ENCODE measurements at regions not wholly inside any gene's neighbourhood (a gene's known extent, or its start where the extent isn't known, plus 50 kb on each side); places are given as distances from the start of the nearest gene placed in this dataset.
"Not testable (repeated sequence)": the region's sequence is repeated elsewhere in the genome, so short reads cannot be mapped to it uniquely, and the experiment has no call there.

- no peak for DNase-seq
Measured at GRCh38 chr3:82376883-82377282, 615.4 kb upstream of the GBE1 start.

DNA sequence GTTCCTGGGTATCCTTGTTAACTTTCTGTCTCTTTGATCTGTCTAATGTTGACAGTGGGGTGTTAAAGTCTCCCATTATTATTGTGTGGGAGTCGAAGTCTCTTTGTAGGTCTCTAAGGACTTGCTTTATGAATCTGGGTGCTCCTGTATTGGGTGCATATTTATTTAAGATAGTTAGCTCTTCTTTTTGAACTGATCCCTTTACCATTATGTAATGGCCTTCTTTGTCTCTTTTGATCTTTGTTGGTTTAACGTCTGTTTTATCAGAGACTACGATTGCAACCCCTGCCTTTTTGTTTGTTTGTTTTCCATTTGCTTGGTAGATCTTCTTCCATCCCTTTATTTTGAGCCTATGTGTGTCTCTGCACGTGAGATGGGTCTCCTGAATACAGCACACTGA, 612.4 kb upstream of the GBE1 start:
- not testable (repeated sequence) for DNase-seq

DNA sequence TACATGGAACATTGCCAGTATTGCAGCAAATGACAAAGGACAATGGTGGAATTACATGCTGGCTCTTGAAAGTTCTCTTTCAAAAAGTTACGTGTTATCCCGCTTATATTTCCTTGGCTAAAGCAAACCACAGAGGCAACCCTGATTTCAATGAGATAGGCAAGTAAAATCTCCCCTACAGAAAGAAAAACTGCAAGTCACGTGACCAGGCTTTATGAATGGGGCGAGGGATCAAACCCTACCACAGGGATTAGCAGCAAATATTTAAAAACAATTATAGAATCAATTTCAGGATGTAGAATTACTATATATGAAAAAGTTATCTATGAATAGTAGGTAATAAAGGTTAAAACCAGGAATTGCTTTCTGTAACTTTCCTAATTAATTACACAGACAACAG, 603.4 kb upstream of the GBE1 start:
- no peak for DNase-seq

DNA sequence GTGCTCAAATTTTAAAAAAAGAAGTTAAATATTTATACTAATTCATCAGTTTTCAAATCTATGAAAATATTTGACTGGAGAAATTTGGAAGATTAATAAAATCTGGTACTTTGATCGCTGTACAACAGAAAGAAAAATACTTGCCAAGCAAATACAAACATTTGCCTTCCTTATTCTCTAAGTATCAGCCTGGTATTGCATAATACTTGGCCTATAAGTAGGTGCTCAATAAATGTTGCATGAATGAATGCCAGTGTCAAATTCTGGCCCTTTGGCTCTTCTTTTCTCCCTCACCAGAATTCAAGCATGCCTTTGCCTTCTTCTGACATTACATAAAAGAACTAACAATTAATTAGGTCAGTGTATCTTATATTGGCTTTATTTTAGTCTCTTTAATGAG, 601.7 kb upstream of the GBE1 start:
- DNase-seq: no peak

- DNase-seq: no peak
Measured at GRCh38 chr3:82355228-82355627, 593.8 kb upstream of the GBE1 start.

GRCh38 chr3:82354228-82354627, 592.8 kb upstream of the GBE1 start:
- no peak for DNase-seq

- DNase-seq: peak; percentile 47
Measured at GRCh38 chr3:82353306-82354171, 592.1 kb upstream of the GBE1 start.

GRCh38 chr3:82347585-82347984, 586.1 kb upstream of the GBE1 start:
- DNase-seq: no peak

DNA sequence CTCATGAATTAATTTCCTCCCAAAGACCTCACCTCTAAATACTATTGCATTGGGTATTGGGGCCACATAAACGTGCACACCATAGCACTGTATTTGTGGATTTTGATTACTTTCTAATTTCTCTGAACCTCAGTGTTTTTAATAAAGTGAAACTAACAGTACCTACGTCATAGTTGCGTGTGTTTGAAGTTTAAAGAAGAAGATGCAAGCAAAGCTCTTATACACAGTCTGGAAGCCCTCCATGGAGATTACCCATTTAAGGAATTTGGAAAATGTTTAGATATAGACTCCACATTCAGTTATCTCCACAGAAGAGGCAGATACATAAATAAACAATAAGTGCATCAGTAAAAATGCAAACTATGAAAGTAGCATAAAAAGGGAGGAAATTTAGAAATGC, 581.1 kb upstream of the GBE1 start:
- no peak for DNase-seq

GRCh38 chr3:82329300-82329699, 567.9 kb upstream of the GBE1 start:
- no peak for DNase-seq

- no peak for DNase-seq
Measured at GRCh38 chr3:82311901-82312300, 550.5 kb upstream of the GBE1 start.

DNA sequence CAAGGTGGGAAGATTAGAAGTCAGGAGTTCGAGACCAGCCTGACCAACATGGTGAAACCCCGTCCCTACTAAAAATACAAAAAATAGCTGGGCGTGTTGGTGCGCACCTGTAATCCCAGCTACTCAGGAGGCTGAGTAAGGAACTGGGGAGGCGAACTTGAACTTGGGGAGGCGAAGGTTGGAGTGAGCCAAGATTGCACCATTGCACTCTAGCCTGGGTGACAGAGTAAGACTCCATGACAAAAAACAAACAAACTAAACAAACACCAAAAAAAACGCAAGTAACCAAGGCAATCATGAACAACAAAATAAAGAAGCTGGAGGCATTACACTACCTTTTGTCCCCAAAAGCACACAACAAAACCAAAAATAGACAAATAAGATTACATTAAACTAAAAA, 547.3 kb upstream of the GBE1 start:
- no peak for DNase-seq

- DNase-seq: no peak
Measured at GRCh38 chr3:82306189-82306588, 544.7 kb upstream of the GBE1 start.

DNA sequence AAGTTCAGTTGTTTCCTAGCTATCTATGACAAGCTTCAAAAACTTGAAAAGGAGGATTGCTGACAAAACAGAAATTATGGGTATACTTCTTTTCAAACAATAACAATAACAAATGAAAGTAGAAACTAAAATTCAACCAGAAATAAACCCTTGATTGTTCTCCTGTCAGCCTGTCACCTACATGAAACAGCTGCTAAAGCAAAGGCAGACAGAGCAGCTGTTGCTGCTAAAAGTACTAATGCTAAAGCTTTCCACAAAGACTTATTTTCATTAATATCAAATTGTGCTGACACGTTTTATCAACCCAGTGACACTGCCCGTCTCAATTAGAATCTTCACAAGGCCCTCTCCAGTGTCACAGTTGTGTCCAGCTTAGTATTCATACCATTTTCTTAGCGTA, 533.2 kb upstream of the GBE1 start:
- no peak for DNase-seq

- DNase-seq: no peak
Measured at GRCh38 chr3:82293867-82294266, 532.4 kb upstream of the GBE1 start.

DNA sequence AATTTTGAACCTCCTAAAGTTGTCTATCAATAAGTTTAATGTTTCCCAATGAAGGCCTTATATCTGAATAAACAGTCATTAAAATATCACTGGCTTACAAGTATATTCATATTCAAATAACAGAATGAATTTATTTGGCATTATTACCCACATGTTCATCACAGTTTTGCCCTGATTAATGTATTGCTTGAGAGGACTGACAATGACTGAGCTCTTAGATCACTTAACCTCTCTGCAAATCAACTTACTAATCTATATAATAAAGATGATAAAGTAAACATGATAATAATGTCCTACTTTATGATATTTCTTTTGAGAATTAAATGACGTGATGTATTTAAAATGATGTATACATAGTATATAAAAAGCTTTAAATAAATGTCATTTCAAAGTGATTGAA, 532.0 kb upstream of the GBE1 start:
- no peak for DNase-seq

- DNase-seq: no peak
Measured at GRCh38 chr3:82287562-82287961, 526.1 kb upstream of the GBE1 start.

DNA sequence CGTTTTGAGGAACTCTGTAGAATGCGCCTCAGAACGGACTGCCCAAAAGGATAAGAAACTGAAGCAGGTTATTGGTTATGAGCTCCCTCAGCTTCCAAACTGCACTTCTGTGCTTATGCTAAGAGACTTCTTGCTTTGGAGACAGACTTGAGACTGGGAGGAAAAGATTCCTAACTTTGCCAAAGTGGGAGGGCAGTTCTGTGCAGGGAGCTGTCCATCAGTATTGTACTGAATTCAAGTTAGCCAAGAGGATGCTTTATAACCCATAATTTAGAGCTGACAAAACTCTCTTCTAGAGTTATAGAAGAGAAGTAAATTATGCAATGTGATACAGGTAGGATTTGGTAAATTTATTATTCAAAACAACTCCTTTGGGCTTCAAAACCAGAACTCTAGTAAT, 519.8 kb upstream of the GBE1 start:
- no peak for DNase-seq

- no peak for DNase-seq
Measured at GRCh38 chr3:82276992-82277391, 515.5 kb upstream of the GBE1 start.

DNA sequence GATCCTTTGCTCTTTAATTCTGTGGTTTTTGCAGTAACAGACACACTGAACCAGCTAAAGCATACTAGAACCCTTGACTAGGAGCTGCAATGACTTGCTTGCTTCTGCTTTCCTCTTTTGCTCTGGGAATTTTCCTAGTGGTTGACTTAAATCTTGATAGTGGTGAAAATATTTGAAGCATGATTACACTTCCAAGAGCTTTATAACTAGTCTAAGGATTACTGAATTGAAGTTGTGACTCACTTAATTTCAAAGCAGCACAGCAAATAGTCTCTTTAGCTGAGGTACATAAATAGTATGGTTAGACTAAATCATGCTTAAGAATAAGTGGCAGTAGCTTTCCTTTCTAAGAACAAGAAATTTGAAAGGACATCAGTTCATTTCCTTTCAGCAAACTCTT, 513.5 kb upstream of the GBE1 start:
- no peak for DNase-seq

DNA sequence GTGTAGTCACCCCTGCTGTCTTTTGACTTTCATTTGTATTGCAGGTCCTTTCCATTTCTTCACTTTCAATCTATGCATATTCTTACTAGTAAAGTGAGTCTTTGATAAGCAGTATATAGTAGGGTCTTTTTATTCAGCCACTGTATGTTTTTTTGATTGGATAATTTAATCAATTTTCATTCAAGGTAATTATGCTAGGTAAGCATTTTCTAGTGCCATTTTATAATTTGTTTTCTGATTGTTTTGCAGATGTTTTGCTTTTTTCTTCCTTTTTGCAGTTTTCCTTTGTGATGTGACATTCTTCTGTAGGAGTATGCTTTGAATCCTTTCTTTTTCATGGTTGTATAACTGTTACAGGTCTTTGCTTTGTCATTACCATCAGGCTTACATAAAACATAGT, 504.3 kb upstream of the GBE1 start:
- DNase-seq: no peak

DNA sequence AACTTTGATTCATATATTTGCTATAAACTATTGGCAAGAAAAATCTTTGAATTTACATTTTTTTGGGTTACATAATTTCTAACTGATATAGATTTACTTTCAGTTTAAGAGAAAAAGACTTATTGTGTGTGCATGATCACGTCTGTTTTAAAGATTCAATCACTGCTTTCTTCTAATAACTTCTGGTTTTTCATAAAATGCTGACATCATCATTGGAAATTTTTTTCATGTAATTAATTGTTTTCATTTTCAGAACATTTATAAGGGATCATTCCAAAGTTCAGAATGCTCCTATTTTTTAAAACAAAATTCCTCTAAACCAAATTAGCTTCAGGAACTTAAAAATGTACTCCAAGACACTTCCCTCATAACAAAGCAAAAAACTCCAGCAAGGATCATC, 500.7 kb upstream of the GBE1 start:
- no peak for DNase-seq

DNA sequence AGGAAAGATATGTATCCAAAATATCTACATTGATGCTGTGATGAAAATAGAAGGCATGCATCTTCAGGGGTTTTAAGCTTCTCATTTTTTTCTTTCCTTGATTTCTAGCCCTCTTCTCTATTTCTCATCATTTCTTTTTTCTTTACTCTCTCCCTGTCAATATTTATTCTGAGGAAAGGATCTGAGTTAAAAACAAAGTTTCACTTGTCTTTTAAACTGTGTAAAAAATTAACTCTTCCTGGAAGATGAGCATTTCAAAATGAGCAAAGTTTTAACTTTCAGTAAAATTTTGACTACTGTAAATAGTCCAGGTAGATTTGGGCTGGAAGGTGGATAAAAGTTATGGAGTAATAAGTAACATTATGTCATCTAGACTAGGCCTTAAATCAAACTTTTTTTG, 500.2 kb upstream of the GBE1 start:
- DNase-seq: no peak

DNA sequence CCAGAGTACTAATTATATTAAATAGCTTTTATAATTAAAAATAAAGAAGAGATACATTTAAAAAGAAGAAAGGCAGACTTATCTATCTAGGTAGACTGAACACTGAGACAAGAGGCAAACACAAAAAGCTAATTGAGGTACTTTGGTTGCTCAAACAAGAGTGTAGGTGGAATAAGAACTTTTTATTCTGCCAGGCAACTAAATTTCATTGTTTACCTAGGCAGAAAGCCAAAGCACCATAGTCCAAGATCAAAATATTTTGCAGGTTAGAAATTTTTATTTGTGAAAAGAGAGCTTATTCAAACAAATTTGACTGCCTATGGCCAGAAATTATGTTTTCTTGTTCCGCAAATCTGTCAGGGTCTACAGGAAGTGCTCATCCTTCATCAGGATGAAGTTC, 499.6 kb upstream of the GBE1 start:
- DNase-seq: no peak

DNA sequence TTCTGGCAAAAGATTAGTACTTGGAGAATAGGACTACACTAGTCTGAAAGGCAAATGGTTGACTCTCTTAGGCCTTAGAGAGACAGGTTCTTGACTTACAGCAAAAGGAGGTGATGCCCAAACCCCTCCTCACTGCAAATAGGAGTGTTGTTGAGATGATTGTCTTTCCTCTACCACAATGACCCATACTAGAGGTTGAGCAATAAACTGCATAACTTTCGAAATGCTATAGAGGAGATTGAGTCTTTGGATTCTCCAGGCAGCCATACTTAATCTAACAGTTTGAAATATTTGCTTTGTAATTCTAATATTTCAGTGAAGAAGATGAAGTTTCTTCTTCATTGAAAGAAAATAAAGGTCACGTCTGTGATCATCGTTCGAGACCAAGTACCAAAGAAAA, 498.5 kb upstream of the GBE1 start:
- no peak for DNase-seq
